Activated naive CD4-positive, alpha-beta T cell treated with Interleukin-2 at 50 U/mL for 16 hours (primary cell): ENCODE measurements at regions not wholly inside any gene's neighbourhood (a gene's known extent, or its start where the extent isn't known, plus 50 kb on each side); places are given as distances from the start of the nearest gene placed in this dataset.

Experiments
- DNase-seq: peaks from one replicate; pipeline ENCODE4 v3.0.0-alpha.2; 2020

DNA sequence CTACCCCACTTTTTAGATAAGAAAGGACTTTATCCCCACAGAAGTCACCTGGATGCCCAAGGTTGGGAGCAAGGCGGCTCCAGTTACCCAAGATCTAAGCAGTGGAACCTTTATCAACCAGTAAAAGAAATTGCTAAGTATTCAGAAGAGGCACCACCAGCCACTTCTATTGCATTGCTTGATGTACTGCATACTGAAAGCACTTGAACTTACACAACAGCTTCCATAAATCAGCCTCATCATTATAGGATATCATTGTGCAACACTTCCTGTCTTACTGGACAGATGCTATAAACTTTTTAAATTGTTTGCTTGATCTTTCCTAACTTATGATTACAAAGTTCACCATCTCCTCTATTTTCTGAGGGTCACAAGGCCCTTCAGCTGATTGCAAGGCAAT, 642.7 kb upstream of the CXADR start:
- no peak for DNase-seq

DNA sequence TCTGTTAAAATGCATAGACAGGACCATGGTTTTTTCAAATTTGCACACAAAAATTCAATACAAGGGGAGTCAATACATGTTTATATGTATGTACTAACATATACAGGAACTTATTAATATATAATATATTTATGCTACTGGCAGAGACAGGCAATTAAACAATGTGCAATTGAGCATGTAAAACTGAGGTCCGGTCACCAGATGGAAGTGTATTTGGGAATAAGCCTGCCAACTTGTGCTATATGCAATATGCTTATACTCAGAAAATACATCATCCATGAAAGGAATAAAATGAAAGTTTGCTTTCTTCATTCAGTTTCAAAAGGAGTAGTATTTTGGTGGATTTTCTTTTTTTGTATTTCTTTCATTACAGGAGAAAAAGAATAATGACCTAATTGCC, 640.2 kb upstream of the CXADR start:
- no peak for DNase-seq

DNA sequence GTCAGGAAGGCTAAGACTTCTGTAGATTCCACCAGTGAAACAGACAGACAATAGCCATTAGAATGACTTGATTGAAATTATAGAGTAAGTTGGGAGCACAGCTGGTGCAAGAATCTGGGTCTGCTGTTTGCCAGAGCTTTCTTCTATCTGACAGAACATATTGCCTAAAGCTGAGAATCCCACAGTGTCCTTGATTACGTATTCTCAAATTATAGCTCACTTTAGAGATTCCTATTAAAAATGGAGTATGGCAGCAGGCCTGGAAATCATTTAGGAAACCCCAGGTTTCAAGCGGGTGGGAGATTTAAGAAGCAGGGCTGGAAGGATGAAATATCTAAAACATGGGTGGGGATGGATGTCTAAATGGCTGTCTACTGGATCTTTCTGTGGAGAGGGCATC, 639.7 kb upstream of the CXADR start:
- DNase-seq: no peak

DNA sequence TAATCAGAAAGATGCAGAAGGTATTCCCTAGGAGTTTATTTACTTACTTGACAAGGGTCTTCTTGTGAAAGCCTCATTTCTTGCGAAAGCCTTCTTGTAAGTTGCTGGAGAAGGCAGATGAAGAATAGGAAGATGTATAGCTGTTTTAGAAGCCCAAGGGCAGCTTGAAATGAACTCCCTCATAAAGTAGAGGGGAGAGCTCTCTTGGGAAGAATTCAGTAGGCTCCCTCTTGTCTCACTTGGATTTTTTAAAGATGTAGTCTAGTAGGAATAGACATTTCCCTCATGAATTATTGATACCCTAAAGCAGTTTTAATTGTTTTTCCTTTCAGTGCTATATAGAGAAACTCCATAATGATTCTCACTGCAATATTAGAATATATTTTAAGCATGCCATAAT, 639.2 kb upstream of the CXADR start:
- no peak for DNase-seq

DNA sequence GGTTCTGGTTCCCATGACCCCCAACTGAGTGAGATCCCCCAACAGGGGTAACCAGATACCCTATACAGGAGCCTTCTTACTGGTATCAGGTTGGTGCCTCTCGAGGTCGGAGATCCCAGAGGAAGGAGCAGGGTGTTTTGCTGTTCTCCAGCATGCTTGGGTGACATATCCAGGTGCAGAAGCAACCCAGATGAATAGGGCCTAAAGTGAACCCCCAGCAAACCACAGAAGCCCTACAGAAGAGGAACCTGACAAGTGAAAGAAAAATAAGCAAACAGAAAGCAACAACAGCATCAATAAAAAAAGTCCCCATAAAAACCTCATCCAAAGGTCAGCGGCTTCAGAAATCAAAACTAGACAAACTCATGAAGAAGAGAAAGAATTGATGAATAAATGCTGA, 633.4 kb upstream of the CXADR start:
- DNase-seq: no peak

DNA sequence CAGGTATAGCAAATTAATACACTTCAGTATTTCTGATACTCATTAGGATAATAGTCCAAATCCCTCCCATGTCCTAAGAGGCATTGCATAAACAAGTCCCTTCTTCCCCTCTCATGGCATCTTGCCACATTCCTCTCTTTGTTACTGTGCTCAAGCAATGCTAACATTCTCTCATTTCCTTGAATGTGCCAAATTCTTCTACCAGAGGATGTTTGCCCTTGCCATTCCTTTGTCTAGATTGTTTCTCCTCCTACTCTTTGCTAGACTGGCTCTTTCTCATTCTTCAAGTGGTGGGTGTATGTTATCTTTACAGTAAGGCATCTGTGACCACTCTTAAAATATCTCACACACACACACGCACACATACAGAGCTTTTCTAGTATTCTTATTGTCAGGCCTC, 621.0 kb upstream of the CXADR start:
- no peak for DNase-seq

DNA sequence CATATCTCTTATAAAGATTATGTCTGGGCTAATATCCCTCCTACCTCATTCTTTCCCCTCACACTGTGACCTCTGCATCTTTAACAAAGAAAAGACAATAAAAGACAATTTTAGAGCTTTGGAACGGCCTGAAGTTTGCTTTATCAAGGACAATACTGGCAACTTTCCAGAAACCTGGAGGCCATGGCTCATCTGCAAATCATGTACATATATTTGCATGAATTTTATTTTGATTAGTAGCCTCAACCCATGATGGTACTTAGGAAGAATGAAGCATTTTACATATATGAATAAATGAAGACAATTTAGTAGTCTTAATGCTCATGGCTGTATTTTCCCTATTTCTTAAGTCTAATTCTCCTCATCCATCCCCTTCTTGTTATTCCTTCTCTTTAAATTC, 612.2 kb upstream of the CXADR start:
- DNase-seq: no peak

DNA sequence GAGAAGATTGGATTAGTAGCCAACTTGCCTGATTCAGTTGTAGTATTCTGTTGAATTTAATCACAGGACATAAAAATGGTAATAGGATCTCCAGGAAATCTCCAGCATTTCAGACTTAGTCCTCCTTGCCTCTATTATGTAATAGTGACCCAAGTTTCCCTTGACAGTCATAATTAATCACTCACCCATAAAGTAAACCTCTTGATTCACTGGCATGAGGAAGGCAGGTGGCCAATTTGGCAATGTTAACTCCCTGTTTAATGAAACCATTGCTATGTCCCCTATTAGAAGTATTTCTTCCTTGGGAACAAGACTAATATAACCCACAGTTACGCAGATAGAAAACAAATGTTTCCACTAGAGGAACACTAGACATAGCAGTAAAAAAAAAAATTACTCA, 604.8 kb upstream of the CXADR start:
- no peak for DNase-seq

DNA sequence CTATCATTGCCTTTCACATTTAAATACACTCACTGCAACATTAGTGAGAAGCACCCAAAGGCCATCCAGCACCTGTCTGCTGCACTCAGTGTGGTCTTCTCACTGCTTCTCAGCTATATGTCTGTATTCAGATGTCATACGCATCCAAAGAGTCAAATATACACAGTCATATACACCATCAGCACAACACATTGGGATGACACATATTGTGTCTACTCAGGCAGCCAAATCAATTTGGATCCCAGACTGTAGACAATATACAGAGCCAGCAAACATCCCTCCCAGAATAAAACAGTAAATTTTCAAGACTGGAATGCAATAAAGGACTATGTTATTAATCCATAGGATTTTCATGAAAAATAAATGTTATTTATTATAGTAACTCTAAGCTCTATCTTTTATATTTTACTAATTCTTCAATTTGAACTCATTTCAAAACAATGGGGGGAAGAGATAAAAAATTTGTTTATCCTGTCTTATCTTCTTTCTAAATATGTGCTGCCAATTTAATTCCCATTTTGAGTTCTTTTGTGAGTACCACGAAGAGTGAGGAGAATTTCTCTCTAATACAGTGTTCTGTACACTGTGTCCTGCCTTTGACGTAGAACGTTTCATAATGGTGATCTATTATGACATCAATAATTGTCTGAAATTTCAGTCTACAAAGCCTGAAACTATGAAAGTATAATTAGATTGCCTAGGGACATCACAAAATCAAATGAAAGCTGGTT, 602.2 kb upstream of the CXADR start:
- DNase-seq: no peak

DNA sequence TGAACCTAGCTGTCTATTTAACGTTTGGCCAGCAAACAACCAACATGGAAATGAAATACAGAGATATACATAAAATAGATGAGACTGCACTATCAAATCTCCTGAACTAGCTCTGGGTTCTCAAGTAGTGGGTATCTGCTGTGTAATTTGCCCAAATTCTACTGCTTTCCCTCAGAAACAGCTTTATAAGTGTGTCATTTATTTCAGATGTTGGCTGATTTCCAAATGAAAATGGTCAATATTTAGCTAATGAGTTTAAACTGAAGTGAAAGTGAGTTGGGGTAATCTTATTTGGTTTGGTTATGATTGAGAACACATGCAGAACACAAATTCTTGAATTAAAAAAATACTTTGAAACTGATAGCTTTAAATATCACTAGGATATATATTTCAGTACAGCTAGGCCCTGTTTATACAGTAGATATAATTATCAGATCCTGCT, 601.7 kb upstream of the CXADR start:
- no peak for DNase-seq

DNA sequence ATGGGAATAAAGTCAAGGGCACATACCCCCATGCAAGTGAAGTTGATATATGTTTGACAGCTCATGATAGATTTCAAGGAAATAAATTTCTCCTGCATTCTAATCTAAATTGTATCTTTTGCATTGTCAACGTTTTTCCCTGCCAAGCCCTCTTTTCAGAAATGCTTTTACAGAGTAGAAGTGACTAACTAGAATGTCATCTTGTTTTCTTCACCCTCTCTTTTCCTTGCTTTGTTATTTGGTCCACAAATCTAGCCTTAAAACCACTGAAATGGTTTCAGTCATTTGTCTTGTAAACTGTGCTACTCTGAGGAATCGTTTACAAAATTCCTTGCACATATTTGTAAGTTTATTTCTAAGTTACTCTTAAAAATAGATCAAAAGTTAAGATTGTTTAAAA, 600.8 kb upstream of the CXADR start:
- DNase-seq: no peak

DNA sequence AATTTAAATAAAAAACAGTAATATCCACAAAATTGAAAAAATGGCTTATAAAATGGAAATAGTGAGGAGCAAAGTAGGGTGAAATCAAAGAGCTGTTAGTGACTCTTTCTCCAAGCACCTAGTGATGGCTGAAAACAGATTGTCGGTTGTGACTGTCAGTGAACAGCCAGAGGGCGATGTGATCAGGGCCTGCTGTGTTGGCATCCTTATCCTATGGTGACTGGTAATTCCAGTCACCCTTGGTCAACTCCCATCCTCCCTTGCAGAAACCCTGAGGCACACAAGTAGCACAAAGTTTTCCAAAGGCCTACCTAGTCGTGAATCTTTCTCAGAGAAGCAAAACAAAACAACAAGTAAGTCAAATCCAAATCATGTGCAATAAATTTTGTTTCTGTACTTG, 599.8 kb upstream of the CXADR start:
- no peak for DNase-seq

DNA sequence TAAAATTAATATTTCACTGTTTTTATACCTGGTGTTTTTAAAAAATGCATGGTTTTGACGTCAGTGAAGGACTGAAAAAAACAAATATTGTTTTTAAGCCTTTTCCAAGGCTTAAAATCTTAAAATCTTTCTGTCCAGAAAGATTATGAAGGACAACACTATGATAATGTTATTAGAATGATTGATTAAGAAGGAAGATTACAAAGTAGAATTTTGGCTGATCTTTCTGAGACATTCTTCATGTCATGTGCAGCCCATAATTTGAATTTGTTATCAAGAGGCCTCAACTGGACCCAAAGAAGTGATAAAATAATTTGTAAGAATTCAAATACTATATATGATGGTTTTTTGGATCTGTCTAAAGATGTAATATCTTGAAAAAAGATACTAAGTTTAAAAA, 584.4 kb upstream of the CXADR start:
- no peak for DNase-seq

DNA sequence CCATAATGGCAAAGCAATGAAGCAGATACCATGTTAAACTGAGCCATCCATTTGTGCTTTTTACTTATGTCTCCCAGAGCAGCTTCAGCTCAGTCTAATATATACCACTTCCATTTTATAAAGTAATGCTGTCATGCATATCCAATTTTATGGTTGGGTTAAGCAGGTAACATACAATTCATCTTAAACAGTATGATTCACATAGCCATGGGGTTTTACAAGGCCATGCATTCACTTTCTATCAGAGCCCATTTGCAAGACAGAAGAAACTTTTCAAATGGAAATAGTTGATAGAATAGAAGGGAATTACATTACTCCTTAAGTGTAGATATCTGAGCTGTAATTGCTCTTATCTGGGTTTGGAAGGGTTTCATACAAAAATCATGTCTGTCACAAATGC, 580.5 kb upstream of the CXADR start:
- DNase-seq: no peak

DNA sequence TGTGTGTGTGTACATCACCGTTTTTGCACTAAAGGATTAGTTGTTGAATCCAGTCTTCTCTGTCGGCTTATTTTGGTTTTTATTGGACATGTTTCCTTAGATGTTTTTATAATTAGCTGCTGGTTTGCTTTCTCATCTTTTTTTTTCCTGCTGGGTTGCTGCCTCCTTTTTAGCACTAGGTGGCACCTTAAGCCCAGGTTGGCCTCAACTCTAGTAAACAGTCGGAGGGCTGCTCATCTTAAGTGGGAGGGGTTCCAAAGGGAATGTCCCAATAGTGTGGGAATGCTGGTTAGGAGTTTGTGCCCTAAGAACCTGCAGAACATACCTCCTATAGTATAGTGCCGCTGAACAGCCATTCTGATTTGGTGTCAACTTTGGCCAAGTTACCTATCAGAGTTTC, 570.1 kb upstream of the CXADR start:
- no peak for DNase-seq

DNA sequence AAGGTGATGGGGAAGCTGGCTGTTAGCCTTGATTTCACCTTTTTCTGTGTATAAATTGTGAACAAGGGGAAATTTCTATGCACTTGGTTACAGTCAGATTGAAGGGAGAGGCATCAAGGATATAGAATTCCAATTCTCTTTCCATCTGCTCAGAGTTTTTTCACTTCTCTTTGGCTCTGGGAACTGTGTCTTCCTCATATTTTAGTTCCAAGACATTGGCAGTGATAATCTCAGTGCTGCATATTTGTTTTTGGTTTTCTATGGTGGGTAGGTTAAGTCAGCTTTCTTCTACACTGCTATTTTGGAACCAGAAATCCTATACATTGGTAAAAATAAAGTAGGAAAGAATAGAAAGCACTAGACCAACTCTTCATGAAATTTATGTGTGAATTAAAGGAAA, 569.6 kb upstream of the CXADR start:
- DNase-seq: no peak

DNA sequence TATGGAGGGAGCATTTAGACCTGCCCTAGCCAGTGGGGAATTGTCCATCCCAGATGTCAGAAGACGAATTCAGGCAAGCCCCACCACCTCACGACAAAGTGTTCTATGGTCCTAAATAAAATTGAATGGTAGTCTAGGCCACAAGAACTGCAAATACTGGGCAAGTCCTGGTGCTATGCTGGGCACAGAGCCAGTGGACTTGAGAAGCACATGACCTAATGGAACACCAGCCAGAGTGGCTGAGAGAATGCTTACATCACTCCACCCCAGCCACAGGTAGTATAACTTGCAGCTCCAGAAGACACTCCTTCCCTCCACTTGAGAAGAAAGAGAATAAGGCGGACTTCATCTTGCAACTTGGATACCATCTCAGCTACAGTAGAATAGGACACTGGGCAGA, 567.3 kb upstream of the CXADR start:
- no peak for DNase-seq

DNA sequence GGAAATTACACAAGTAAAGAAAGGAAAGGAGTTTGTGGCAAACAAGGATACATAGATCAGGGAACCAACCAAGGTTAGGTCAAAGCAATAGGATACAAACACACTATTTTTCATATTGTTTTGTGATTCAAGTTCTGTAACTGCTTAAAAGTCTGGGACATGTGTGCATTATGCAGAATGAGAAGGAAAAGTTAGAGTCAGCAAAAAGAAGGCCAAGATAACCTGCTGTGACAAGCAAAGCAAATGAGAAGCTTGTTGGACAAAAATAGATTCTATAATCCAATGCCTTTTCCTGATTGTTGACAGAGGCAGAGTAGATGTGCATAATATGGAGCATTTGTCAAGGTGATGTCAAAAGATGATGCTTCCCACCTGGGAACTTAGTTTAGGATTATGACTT, 556.0 kb upstream of the CXADR start:
- no peak for DNase-seq

DNA sequence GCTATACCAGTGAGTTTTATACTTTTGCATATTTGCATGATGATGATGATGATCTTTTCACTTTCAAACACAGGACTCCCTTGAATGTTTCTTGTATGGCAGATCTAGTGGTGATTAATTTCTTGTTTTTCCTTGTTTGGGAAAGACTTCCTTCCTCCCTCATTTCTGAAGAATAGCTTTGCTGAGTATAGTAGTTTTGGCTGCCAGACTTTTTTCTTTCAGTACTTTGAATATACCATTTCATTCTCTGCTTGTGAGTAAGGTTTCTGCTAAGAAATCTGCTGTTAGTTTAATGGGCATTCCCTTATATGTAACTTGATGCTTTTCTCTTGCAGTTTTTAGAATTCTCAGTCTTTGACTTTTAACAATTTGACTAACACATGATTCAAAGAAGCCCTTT, 547.4 kb upstream of the CXADR start:
- DNase-seq: no peak

DNA sequence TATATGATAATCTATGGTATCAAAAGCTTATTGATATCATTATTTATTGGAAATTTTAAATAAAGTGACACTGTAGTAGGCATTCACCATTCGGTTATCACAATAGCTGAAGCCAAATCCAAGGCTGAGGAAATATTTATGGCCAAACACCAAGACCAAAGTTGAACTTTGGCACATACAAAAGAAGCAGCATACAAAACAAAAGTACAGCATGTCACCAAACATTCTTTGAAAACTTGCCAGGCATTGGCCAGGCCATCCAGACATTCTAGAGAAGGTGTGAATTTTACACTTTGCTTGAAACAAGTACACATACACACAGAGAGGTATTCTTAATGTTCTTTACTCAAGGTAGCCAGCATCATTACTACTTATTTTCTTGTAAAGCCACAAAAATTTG, 544.4 kb upstream of the CXADR start:
- DNase-seq: no peak

DNA sequence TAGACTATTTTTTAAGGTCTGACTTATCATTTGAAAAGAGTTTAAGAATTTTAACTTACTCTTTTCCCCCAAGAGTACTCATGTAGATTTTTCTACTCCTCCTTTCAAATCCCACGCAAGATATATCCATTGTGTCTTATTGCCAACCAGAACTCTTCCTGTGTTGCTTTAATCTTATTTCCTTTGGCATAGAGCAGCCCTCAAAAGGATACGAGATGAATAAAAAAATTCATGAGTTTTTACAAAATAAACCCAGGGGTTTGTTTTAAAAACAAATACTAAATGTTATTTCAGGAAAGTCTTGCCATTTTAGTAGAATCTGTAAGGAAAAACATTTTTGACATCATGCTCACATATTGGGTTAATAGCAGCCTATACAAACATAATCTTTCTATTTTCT, 543.2 kb upstream of the CXADR start:
- DNase-seq: no peak

DNA sequence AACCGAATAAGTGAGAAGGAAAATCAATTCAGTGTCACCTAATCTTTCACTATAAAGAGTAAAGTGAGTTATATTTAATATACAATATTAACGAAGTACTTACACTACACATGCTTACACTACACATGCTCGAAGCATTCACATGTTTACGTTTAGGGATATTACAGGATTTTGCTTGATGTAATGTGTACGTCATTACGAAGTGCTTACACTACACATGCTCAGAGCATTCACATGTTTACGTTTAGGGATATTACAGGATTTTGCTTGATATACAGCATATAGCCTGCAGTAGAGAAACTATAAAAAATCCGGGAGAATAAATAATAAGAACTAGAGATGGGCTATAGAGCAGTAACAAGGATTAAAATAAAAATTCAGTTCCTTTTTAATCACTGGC, 538.8 kb upstream of the CXADR start:
- no peak for DNase-seq

DNA sequence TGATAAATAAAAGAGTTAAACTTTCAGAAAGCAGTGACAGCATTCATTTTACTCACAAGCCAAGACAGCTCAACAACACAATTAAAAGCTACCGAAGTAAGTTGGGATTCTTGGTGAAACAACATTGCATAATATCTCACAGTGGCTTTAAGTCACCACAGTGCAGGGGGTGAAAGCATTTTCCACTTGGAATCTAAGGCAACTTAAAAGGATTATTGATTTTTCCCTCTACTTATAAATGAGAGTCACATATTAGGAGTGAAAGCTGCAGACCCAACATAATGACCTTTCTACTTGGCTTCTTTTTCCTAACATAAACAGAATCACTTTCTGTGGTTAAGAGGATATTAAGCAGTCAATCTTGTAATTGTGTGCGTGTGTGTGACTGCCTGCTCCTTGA, 536.6 kb upstream of the CXADR start:
- no peak for DNase-seq

DNA sequence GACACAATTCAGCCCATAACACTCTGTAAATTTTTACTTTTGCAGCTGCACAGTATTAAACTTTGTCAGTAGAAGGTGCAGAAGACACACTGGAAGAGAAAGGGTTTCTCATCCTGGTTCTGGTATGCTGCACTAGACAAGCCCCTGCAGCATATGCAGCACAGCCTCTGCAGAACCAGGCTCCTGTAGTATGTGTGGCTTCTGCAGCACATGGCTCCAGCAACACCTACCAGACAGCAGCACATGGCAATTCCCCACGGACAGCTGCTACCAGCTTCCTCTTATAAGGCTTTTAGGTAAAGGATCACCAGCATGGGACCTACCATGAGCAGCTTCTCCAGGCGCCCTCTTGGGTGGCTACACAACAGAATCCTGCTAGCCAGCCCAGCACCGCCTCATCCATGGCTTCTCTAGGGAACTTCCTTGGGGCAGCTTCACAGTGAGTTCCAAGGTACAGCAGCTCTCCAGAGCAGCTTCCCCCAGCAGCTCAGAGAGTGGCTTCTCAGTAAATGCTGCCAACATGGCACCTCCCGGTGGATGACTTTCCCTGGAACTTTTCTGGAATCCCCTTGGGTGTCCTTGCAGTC, 534.4 kb upstream of the CXADR start:
- no peak for DNase-seq

DNA sequence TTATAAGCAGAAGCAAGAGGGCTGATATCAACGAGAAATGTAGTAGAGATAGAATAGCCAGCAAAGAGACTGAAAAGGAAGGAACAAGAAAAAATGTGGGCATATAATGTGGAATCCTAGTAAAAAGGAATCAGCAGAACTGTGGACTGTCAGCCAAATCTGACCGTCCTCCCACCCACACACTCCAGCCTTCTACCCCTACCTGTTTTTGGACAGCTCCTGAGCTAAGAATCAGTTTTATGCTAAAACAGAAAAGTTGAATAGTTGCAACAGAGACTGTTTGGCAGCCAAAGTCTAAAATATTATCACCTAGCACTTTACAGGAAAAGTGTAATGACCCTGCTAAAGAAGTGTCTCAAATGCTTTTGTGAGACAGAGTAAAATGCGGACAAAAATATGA, 533.3 kb upstream of the CXADR start:
- DNase-seq: no peak
